ENCODE measurements at regions not wholly inside any gene's neighbourhood (a gene's known extent, or its start where the extent isn't known, plus 50 kb on each side); places are given as distances from the start of the nearest gene placed in this dataset.

GRCh38 chr21:29238967-29239290 lies 59.8 kb upstream of the BACH1 start:
- H3K27me3 ChIP-seq: no peaks in the 10 kb centered on the region
- no peak overlapping the region for H3K4me3 ChIP-seq
- no peaks in the 10 kb centered on the region for H3K9me3 ChIP-seq
- TF ChIP-seq EP300 (IDR thresholded peaks at IDR 0.05) (no peak), POLR2A (IDR thresholded peaks at IDR 0.05) (no peak), POLR2AphosphoS5 (IDR thresholded peaks at IDR 0.05) (no peak), CTCF (IDR thresholded peaks at IDR 0.05) (no peak)
- DNase-seq (ENCODE audit: low spot score in 2 of 2): no peak
- no peak overlapping the region for H3K27ac ChIP-seq
- H3K4me1 ChIP-seq: peaks cover 24% of the 10 kb centered on the region
- WGBS: 43% methylated on average over 3 of the region's 3 CpGs
- no peaks in the 10 kb centered on the region for H3K36me3 ChIP-seq

GRCh38 chr21:29240136-29240535 lies 58.6 kb upstream of the BACH1 start:
- no peak for DNase-seq (ENCODE audit: low spot score in 2 of 2)
- no peaks in the 10 kb centered on the region for H3K36me3 ChIP-seq
- H3K9me3 ChIP-seq: no peaks in the 10 kb centered on the region
- peaks cover 24% of the 10 kb centered on the region for H3K4me1 ChIP-seq
- no peak overlapping the region for H3K4me3 ChIP-seq
- WGBS: 100% methylated on average over 1 of the region's 1 CpG
- no peaks in the 10 kb centered on the region for H3K27me3 ChIP-seq
- H3K27ac ChIP-seq: no peak overlapping the region
- no peak for TF ChIP-seq POLR2AphosphoS5 (IDR thresholded peaks at IDR 0.05)
- no peak for TF ChIP-seq POLR2A (IDR thresholded peaks at IDR 0.05)
- no peak for TF ChIP-seq EP300 (IDR thresholded peaks at IDR 0.05)
- TF ChIP-seq CTCF (IDR thresholded peaks at IDR 0.05): no peak

GRCh38 chr21:29242201-29242600 lies 56.5 kb upstream of the BACH1 start:
- H3K27me3 ChIP-seq: no peaks in the 10 kb centered on the region
- H3K4me1 ChIP-seq: peaks cover 17% of the 10 kb centered on the region
- no peak for TF ChIP-seq EP300 (IDR thresholded peaks at IDR 0.05)
- TF ChIP-seq CTCF (IDR thresholded peaks at IDR 0.05): no peak
- no peak for TF ChIP-seq POLR2AphosphoS5 (IDR thresholded peaks at IDR 0.05)
- TF ChIP-seq POLR2A (IDR thresholded peaks at IDR 0.05): no peak
- H3K36me3 ChIP-seq: no peaks in the 10 kb centered on the region
- H3K4me3 ChIP-seq: no peak overlapping the region
- no peak for DNase-seq (ENCODE audit: low spot score in 2 of 2)
- no peaks in the 10 kb centered on the region for H3K9me3 ChIP-seq
- no peak overlapping the region for H3K27ac ChIP-seq

- Histone ChIP-seq H3K27me3 (no peaks in the 10 kb centered on the region), H3K4me3 (no peak overlapping the region), H3K4me1 (peaks cover 7% of the 10 kb centered on the region), H3K27ac (no peak overlapping the region), H3K36me3 (no peaks in the 10 kb centered on the region), H3K9me3 (no peaks in the 10 kb centered on the region)
- no peak for DNase-seq (ENCODE audit: low spot score in 2 of 2)
- WGBS: 93% methylated on average over 1 of the region's 1 CpG
- TF ChIP-seq POLR2AphosphoS5 (IDR thresholded peaks at IDR 0.05) (no peak), CTCF (IDR thresholded peaks at IDR 0.05) (no peak), EP300 (IDR thresholded peaks at IDR 0.05) (no peak), POLR2A (IDR thresholded peaks at IDR 0.05) (no peak)
Observed at GRCh38 chr21:29243188-29243587, 55.5 kb upstream of the BACH1 start.

- DNase-seq (ENCODE audit: low spot score in 2 of 2): no peak
- 46% methylated on average over 3 of the region's 3 CpGs for WGBS
- Histone ChIP-seq H3K27me3 (no peaks in the 10 kb centered on the region), H3K27ac (no peak overlapping the region), H3K4me3 (no peak overlapping the region), H3K9me3 (no peaks in the 10 kb centered on the region), H3K36me3 (no peaks in the 10 kb centered on the region), H3K4me1 (no peaks in the 10 kb centered on the region)
- TF ChIP-seq CTCF (IDR thresholded peaks at IDR 0.05) (no peak), POLR2AphosphoS5 (IDR thresholded peaks at IDR 0.05) (no peak), EP300 (IDR thresholded peaks at IDR 0.05) (no peak), POLR2A (IDR thresholded peaks at IDR 0.05) (no peak)
Observed at GRCh38 chr21:29245104-29245643, 53.5 kb upstream of the BACH1 start.

All from suprapubic skin (tissue), 4 donors.